ENCODE measurements at regions not wholly inside any gene's neighbourhood (a gene's known extent, or its start where the extent isn't known, plus 50 kb on each side); places are given as distances from the start of the nearest gene placed in this dataset.

DNA sequence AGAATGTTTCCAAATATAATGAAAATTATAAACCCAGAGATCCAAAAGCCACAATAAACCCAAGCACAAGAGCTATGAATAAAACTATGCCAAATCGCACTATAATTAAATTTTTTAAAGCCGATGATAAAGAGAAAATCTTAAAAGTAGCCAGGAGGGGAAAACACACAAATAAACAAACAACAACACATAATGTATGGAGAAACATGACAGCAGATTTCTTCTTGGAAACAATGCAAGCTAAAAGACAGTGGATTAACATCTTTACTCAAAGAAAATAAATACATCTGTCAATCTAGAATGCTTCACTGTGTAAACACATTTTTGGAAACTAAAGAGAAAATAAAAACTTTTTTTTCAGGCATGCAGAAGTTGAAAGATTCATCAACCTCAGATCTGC is 53.0 kb upstream of the SMOX start:
- DNase-seq = no peak

DNA sequence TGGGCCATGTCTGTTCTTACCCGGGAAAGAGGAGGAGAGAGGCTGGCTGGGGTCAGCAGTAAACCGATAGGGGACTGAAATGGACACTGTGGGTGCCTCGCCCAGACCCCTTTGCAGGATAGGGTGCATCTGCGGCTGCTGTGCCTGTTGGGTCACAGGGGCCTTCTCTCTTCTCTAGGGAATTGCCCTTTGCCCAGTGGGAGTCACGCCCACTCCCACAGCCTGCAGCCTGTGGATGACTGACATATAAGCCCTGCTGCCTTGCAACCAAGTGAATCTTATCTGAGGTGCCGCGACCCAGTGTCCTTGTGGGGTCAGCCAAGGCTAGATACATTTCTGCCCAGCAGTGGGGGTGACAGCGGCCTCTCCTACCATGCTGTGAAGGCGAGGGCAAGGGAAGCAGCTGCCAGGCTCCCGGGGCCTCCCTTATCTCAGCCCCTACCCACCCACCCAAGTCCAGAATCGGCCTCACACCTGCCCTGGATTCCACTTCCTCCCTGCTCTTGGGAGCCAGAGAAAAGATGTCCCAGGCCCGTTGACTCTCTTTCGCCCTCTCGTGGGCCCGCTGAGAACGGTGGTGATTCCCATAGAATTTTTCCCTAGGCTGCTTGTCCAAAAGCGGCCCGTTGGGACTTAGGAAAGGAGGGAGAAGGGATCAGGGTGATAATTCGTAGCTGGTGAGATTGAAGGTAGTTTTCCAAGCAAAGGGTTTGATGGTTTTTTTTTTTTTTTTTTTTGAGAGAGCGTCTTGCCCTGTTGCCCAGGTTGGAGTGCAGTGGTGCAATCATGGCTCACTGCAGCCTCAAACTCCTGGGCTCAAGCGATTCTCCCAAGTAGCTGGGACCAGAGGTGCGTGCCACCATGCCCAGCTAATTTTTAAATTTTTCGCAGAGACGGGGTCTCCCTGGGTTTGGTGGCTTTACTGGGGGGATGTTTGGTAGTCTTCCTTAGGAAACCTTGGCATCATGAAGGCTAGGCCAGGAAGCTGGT is 56.8 kb upstream of the SMOX start:
- peak in 1 of 4 experiments; percentile 4 for DNase-seq

DNA sequence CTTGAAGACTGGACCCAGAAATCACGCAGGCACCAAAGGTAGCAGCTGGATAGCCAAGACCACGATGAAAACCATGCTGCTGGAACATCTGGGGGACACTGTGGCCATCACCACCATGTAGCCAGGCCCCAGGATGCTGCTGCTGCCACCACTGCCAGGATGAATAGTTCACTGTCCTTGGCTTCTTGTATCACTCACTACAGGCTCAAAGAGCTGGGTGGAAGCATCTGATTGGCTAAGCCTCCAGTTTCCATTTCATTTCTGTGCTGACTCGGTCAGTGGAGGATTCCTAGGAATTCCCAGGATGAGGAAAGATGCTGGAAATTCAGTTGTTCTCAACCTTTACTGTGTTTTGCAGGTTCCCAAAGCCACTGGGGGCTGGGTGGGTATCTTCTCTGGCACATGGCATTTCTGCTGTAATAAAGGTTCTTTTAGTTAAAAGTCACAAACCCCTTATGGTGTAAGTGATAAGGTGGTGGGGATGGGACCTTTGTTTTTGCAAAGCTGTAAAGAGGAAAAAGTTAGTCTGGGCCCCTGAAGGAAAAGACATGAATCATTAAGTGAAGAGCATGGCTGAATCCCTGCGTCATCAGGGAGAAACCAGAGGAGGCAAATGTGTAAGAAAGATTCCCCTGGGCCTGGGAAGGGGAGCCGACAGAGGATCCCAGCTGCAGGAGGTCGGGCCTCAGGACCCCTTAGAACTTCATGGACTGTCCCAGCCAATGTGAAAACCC is 57.7 kb upstream of the SMOX start:
- no peak for DNase-seq

DNA sequence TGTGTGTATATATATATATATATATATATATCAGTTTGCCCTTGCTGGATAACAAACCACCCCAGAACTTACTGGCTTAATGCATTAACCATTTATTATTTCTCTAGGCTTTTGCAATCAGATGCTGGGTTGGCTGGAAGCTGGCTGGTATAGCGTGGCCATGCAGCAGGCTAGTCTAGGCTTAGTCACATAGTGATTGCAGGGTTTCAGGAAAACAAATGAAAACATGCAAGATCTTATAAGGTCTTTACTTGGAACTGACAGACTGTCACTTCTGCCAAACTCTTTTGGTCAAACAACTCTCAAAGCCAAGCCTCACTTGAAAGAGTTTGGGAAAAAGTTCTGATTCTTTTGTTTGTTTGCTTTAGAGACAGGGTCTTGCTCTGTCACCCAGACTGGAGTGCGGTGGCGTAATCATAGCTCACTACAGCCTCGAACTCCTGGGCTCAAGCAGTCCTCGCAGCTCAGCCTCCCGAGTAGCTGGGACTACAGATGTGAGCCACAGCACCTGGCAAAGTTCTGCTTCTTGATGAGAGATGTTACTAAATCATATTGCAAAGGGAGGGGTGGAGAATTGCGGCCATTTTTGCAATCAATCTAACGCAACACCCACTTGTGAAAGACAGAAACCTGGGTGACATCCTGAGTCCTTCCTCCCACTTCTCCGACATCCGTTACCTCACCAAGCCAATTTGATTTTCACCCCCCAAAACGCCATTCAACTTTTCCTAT is 58.7 kb upstream of the SMOX start:
- DNase-seq = no peak

DNA sequence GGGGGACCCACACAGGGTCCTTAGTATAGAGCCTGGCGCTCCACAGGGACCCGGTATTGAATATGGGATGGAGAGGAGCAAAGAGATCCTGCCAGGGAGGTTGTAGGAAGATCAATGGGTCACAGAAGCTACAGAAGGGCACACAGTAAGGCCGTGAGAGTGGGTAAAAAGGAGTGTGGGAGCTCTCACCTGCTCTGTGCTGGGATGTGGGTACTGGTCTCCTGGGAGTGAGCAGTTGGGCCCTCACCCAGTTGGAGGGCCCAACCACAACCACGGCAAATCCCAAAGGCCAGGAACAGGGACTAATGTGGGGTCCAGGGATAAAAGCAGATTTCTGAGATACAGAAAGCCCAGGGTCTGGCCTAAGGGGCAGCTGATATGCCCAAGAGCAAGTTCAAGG is 59.9 kb upstream of the SMOX start:
- DNase-seq = no peak

DNA sequence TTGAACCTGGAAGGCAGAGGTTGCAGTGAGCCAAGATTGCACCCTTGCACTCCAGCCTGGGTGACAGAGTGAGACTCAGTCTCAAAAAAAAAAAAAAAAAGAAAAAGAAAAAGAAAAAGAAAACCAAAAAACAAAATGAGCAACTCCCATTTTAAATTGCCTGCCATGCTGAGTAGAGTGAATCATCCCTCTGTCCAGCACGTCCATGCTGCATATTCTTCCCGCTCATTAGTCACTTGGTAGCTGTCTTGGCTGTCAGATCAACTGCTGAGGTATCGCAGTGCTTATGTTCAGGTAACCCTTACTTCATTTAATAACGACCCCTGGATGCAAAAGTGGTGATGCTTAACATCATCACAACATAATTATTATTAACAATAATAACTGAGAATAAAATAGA is 60.7 kb upstream of the SMOX start:
- no peak for DNase-seq

DNA sequence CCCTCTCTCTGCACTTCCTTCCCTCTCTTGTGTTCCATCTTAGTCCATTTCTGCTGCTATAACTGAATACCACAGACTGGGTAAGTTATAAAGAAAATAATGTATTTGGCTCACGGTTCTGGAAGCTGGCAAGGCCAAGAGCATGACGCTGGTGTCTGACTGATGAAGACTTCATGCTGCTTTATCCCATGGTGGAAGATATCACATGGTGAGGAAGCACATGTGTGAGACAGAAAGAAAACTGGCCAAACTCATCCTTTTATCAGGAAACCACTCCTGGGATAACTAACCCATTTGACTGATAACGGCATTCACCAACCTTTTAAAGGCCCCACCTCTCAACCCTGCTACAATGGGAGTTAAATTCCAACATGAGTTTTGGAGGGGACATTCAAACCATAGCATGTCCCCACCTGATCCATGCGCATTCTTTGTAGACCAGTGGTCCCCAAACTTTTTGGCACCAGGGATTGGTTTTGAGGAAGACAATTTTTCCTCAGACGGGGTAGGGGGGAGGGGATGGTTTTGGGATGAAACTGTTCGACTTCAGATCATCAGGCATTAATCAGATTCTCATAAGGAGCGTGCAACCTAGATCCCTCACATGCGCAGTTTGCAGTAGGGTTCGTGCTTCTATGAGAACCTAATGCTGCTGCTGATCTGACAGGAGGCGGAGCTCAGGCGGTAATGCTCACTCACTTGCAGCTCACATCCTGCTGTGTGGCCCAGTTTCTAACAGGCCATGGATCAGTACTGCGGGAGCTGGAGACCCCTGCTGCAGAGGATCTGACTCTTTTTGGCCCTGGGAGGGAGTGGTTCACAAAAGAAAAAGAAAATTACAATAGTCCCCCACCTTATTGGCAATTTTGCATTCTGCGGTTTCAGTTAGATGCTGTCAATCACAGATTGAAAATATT is 61.6 kb upstream of the SMOX start:
- DNase-seq = no peak

DNA sequence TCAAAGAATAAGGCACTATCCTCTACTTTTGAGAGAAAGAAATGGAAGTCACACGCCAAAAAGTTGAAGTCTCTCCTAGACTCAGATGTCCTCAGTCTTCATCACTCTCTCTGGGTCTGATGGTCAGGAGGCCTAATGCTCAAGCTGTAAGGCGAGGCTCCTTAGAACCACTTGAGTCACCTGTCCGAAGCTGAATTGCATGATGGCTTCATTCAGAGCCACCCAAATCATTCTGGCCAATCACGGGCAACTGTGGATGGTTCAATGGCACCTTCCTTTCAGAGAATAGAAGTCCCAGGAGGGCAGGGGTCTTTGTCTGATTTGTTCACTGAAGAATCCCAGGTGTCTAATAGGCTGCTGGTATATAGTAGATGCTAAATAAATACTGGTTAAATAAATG is 63.9 kb upstream of the SMOX start:
- no peak for DNase-seq

DNA sequence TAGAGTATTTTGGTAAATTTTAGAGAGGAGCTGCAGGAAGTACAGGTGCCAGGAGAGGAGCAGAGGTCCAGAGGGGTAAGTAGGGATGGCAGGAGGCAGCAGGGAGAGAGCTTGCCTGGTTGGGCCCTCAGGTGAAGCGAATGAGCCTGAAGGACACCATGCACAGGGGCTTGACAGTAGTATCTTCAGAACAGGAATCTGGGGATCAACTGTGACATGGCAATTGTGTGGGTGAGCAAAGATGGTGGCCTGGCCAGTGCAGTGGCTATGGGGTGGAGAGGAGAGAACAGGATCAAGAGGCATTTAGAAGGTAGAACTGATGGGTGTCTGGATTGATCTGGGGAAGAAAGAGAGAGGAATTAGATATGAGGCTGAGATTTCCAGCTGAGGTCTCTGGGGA is 64.5 kb upstream of the SMOX start:
- DNase-seq = no peak

DNA sequence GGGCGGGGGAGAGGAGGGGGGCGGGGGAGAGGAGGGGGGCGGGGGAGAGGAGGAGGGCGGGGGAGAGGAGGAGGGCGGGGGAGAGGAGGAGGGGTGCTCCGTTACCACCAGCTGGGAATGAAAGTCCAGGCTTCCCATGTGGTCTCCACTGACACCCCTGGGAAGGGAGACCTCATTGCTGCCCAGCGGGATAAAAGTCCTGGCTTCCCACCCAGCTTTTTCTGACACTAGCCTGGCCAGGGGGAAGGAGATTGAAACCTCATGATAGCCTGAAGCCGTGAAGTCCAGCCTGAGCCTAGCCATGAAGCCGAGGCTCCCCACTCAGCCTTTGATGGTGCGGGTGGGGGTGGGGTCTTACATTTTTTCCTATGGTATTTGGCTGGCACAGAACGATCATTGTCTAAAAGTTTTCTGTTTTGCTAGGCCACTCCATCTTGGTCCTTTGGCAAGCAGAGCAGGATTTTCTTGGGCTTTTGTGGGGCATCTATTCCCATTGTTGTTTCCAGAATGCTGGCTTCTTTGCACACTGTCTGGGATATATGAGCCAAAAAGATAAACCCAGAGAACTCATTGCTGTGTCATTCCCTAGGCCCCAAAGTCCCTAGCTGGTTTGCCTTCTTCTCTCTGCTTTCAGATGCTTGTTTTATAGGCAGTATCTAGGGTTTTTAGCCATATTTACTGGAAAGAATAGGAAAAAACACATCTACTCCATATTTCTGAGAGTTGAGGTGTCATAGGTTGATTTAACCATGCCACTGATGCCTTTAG is 65.3 kb upstream of the SMOX start:
- DNase-seq = no peak

DNA sequence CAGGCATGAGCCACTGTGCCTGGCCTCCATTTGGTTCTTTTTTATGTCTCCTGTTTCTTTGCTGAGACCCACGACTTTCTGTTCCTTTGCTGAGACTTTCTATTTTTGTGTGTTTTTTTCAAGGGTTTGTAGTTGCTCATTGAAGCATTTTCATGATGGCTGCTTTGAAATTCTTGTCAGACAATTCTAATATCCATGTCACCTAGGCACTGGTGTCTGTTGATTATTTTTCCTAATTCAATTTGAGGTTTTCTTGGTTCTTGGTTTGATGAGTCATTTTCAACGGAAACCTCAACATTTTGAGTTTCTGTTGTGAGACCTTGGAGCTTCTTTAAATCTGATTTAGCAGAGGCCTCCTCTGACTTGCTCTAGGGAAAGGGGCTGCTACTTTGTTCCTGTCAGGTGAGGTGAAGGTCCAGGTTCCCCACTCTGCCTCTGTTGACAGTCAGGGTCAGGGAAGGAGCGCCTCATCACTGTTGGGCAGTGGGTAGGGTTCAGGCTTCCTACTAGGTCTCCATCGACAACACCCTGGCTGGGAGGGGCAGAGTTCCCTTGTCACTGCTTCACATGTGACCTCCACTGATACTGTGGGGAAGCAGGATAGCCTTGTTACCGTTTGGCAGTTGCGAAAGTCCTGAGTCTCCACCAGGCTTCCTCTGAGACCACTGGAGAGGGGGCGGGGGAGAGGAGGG is 66.1 kb upstream of the SMOX start:
- DNase-seq = peak in 3 of 4 experiments; percentile 7 to 18 (median 15)

DNA sequence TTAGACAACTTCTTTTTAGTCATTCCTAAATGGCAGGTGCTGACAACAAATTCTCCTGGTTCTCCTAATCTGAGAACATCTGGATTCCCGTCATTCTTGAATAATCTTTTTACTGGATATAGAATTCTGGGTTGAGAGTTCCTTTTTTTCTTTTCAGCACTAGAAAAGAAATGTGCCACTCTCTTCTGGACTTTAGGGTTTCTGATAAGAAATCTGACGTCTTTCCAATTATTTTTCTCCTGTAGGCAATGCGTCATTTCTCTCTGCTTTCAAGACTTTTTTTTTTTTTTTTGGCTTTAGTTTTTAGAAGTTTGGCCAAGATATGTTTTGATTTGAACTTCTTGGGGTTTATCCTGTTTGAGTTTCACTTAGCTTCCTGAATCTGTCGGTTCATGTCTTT is 66.1 kb upstream of the RNF24 start:
- DNase-seq = no peak

DNA sequence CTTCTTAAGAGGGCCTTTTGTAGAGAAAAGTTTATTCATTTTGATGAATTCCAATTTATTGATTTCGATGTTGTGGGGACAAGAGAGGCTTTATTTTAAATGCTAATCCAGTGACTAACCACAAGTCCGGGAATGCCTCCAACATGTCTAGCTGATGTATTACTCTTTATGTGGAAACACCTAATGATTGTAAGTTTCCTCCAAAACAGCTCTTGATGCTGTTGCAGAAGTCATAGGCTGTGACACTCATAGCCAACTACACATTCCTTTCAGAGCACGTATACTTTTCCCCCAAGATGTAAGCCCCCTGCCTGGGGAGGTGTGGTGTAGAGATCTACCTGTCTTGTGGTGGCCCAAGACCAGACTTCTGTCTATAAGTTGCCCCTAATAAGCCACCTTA is 61.3 kb upstream of the RNF24 start:
- no peak for DNase-seq

DNA sequence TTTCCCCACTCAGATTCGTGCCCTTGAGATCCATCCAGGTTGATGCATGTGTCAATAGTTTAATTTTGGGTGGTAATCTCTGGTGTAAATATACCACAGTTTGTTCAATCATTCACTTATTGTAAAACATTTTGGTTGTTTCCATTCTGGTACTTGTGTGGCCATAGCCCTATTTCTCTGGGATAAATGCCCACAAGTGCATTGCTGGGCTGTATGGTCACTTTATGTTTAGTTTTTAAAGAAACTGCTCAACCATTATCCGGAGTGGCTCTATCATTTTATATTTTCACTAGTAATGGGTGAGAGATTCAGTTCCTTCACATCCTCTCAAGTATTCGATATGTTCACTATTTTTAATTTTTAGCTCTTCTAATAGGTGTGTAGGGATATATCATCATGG is 60.7 kb upstream of the RNF24 start:
- no peak for DNase-seq

DNA sequence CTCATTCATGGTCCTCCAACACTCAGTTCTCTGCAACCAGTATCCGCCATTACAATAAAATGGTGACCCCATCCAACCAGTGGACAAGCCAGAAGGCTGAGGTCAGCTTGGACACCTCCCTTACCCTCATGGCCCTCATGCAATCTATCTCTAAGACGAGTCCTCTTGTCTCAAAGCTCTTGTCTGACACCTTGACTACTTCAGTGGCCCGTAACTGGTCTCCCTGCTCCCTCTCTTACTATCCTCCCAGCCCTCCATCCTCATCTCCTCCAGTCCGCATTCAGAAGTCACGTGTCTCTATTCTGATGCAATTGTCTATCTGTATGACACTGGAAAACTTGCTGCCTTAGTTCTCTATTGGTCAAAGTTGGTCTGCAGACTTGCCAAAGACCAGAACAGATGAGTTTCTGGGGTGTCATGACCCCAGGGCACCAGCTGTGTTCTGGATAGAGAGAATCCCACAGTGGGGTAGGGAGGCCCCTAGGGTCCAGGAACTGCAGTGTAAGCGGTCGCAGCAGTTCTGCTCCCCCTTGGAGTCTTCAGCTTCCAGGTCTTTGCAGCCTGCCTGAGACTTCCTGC is 59.6 kb upstream of the RNF24 start:
- no peak for DNase-seq

DNA sequence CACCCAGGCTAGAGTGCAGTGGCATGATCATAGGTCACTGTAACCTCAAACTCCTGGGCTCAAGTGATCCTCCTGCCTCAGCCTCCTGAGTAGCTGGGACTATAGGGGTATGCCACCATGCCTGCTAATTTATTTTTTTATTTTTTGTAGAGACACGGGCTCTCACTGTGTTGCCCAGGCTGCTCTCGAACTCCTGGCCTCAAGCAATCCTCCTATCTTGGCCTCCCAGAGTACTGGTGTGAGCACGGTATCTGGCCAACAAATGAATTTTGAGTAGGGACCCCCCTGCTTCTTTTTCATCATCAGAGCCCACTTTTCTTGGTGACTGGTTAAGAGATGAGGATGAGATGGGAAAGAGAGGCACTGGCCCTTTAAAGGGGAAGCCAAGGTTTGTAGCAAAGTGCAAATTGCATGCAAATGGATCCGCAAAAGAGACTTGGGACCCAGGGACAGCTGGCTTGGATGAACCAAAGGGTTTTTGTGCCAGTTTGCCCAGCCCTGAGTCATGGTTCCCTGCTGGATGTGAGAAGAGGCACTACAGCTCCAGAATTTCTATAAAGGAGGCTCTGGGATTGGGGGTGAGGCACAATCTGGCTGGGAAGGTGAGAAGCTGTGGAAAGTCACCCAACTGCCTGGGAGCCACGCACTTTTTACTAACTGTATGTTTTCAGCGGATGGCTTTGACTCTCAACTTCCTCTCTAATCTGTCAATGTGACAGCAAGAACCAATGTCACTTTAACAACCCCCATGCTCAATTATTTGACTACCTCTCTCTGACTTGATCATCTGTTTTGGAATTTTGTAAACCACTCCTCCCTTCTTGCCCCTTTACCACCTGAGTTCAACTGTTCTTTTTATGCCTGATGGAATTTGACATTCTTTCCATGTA is 58.7 kb upstream of the RNF24 start:
- no peak for DNase-seq

DNA sequence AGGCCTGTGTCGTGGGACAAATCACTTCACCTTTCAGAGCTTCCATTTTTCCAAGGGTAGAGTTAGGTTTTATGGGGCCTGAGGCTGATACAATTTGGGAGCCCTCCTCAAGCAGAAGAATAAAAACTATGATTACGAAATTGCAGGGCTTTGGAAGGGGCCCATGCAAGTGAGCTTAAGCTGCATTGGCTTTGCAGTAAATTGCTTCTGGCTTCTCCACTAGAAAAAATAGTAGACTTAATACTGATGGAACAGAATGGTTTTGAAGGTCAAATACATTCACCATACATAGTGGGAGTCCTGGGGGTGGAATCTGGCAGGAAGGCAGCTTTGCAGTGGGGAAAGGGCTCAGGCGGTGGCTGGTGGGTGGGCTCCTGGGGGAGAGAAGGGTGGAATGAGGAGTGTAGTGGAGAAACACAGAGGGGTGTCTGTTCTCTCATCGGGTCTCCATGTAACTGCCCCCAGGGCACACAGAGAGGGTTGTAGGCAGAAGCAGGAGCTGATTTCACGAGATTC is 55.9 kb upstream of the RNF24 start:
- DNase-seq = no peak

DNA sequence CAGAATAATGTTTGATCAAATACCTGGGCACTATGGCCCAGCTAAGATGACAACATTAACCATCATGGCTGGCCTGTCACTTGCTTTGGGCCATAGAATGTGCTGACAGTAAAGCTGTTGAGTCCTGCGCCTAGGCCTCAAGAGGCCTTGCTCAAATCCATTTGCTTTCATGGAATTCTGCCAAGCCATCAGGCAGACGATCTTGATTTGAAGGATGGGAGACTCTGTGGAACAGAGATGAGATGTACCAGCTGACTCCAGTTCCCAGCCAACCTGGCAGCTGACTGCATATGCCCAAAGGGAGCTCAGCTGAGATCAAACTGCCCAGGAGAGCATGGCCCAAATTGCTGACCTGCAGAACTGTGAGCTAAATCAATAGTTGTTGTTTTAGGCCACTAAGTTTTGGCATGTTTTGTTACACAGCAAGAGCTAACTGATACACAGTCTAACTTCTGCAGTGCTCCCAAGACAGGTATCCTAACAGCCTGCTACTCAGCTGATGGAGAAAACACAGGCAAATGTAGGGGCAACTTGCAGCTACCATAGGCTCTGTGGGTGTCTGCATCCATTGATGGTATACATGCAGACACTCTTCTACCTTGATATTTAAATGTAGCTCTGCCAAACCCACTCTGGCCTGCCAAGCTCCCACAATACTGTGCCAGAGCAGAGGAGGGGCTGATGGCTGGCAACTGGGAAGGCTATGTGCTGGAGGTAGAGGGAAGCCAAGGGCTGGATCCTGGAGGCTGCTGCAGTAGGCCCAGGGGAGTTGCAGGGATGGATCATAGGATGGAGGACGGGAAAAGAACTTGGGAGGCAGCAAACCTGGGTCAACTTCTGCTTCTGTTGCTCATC is 55.2 kb upstream of the RNF24 start:
- DNase-seq = no peak
